ENCODE measurements at regions not wholly inside any gene's neighbourhood (a gene's known extent, or its start where the extent isn't known, plus 50 kb on each side); places are given as distances from the start of the nearest gene placed in this dataset.

- Histone ChIP-seq H3K27me3 (ENCODE audit: control insufficient read depth, insufficient read depth, low read length) (no peaks in the 10 kb centered on the region), H3K9me3 (ENCODE audit: control insufficient read depth, low read length) (no peaks in the 10 kb centered on the region), H3K4me1 (no peaks in the 10 kb centered on the region), H3K79me2 (no peaks in the 10 kb centered on the region), H3K9ac (no peak overlapping the region), H3K36me3 (ENCODE audit: control insufficient read depth, insufficient read depth, low read length) (no peaks in the 10 kb centered on the region), H3K27ac (no peak overlapping the region), H3K4me3 (ENCODE audit: low read depth, low read length) (no peak overlapping the region), H3K4me2 (ENCODE audit: low read length) (no peak overlapping the region), H2AFZ (no peak overlapping the region)
- TF ChIP-seq CTCF (IDR thresholded peaks at IDR 0.05): no peak
Measured at GRCh38 chr13:33891196-33891742, 73.3 kb downstream of the RFC3 start.

GRCh38 chr13:33893559-33893958 lies 75.6 kb downstream of the RFC3 start:
- Histone ChIP-seq H3K36me3 (ENCODE audit: control insufficient read depth, insufficient read depth, low read length) (no peaks in the 10 kb centered on the region), H3K9ac (no peak overlapping the region), H3K27ac (no peak overlapping the region), H3K79me2 (no peaks in the 10 kb centered on the region), H3K4me2 (ENCODE audit: low read length) (no peak overlapping the region), H3K27me3 (ENCODE audit: control insufficient read depth, insufficient read depth, low read length) (no peaks in the 10 kb centered on the region), H3K4me3 (ENCODE audit: low read depth, low read length) (no peak overlapping the region), H2AFZ (no peak overlapping the region), H3K4me1 (no peaks in the 10 kb centered on the region), H3K9me3 (ENCODE audit: control insufficient read depth, low read length) (no peaks in the 10 kb centered on the region)
- no peak for TF ChIP-seq CTCF (IDR thresholded peaks at IDR 0.05)

- no peak overlapping the region for H3K27ac ChIP-seq
- no peak overlapping the region for H3K9ac ChIP-seq
- H3K4me2 ChIP-seq (ENCODE audit: low read length): no peak overlapping the region
- no peaks in the 10 kb centered on the region for H3K4me1 ChIP-seq
- H2AFZ ChIP-seq: no peak overlapping the region
- H3K27me3 ChIP-seq (ENCODE audit: control insufficient read depth, insufficient read depth, low read length): no peaks in the 10 kb centered on the region
- H3K9me3 ChIP-seq (ENCODE audit: control insufficient read depth, low read length): no peaks in the 10 kb centered on the region
- no peak for TF ChIP-seq CTCF (IDR thresholded peaks at IDR 0.05)
- no peak overlapping the region for H3K4me3 ChIP-seq (ENCODE audit: low read depth, low read length)
- no peaks in the 10 kb centered on the region for H3K36me3 ChIP-seq (ENCODE audit: control insufficient read depth, insufficient read depth, low read length)
- no peaks in the 10 kb centered on the region for H3K79me2 ChIP-seq
Measured at GRCh38 chr13:33904431-33904830, 86.5 kb downstream of the RFC3 start.

GRCh38 chr13:33908116-33908515 lies 90.2 kb downstream of the RFC3 start:
- no peaks in the 10 kb centered on the region for H3K9me3 ChIP-seq (ENCODE audit: control insufficient read depth, low read length)
- no peaks in the 10 kb centered on the region for H3K4me1 ChIP-seq
- H3K36me3 ChIP-seq (ENCODE audit: control insufficient read depth, insufficient read depth, low read length): no peaks in the 10 kb centered on the region
- no peak for TF ChIP-seq CTCF (IDR thresholded peaks at IDR 0.05)
- no peak overlapping the region for H3K9ac ChIP-seq
- H3K4me3 ChIP-seq (ENCODE audit: low read depth, low read length): no peak overlapping the region
- no peak overlapping the region for H3K4me2 ChIP-seq (ENCODE audit: low read length)
- no peak overlapping the region for H2AFZ ChIP-seq
- no peaks in the 10 kb centered on the region for H3K79me2 ChIP-seq
- H3K27me3 ChIP-seq (ENCODE audit: control insufficient read depth, insufficient read depth, low read length): no peaks in the 10 kb centered on the region
- no peak overlapping the region for H3K27ac ChIP-seq

GRCh38 chr13:33910255-33910654 lies 92.3 kb downstream of the RFC3 start:
- Histone ChIP-seq H3K4me3 (ENCODE audit: low read depth, low read length) (no peak overlapping the region), H3K4me1 (no peaks in the 10 kb centered on the region), H3K9ac (no peak overlapping the region), H3K9me3 (ENCODE audit: control insufficient read depth, low read length) (no peaks in the 10 kb centered on the region), H3K27me3 (ENCODE audit: control insufficient read depth, insufficient read depth, low read length) (no peaks in the 10 kb centered on the region), H3K4me2 (ENCODE audit: low read length) (no peak overlapping the region), H3K36me3 (ENCODE audit: control insufficient read depth, insufficient read depth, low read length) (no peaks in the 10 kb centered on the region), H2AFZ (no peak overlapping the region), H3K27ac (no peak overlapping the region), H3K79me2 (no peaks in the 10 kb centered on the region)
- TF ChIP-seq CTCF (IDR thresholded peaks at IDR 0.05): no peak
